ENCODE measurements at regions not wholly inside any gene's neighbourhood (a gene's known extent, or its start where the extent isn't known, plus 50 kb on each side); places are given as distances from the start of the nearest gene placed in this dataset.

DNA sequence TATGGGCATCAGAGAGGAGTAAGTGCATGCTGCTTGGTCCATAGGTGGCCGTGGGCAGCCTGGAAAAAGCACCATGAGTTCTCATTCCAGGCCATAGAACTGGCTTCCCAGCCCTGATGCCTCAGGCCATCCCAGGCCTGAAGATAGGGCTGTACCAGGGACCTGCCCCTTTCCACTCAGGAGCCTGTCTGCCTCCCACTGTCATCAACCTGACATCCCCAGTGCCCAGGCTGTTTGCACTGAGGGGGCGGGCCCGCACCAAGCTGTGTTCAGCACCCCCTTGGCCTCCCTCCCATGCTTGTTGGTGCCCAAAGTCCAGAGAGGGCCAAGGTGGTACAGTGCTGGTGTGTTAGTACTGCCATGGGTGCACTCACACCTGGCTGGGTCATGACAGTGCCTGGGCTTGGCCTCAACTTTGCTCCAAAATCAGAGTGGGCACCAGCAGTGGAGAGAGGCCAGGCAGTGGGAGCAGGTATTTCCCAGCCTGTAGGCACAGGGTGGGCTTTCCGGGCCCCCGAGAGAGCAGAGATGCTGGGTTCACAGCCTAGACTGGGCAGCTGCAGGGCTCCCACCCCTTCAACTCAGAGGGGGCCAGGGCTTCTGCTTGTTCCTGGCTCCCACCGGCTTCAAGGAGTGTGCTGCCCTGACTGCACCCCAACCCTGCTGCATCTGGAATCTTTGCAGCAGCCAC is 556.1 kb downstream of the SI start:
- BruUV-seq (replicated peaks): no TSS peak
- Histone ChIP-seq H3K9me3 (replicated peaks; ENCODE audit: control insufficient read depth, insufficient read depth, low read length) (peaks cover 2% of the 10 kb centered on the region), H4K20me1 (replicated peaks; ENCODE audit: control insufficient read depth, extremely low read depth, insufficient read depth, low read length) (no peaks in the 10 kb centered on the region), H2AFZ (ENCODE audit: low read depth, low read length) (no peak overlapping the region), H3K79me2 (ENCODE audit: control insufficient read depth, insufficient read depth, low read length) (no peaks in the 10 kb centered on the region), H3K27me3 (ENCODE audit: control insufficient read depth in 2 of 2, insufficient read depth in 2 of 2, low read length in 2 of 2) (no peaks in the 10 kb centered on the region), H3K4me3 (replicated peaks in 1 of 3; ENCODE audit: insufficient read depth in 1 of 3, low read depth in 1 of 3, low read length in 3 of 3) (no peak overlapping the region), H3K27ac (ENCODE audit: insufficient read depth, low read depth, low read length) (no peak overlapping the region), H3K4me2 (ENCODE audit: insufficient read depth, low read length) (no peak overlapping the region), H3K4me1 (ENCODE audit: control insufficient read depth, extremely low read depth, insufficient read depth, low read length) (no peaks in the 10 kb centered on the region), H3K36me3 (ENCODE audit: control insufficient read depth in 2 of 2, extremely low read depth in 1 of 2, insufficient read depth in 2 of 2, low read length in 2 of 2) (no peaks in the 10 kb centered on the region), H3K9ac (replicated peaks; ENCODE audit: extremely low read depth, insufficient read depth, low read length) (no peak overlapping the region), H3K9me1 (replicated peaks; ENCODE audit: control insufficient read depth, extremely low read depth, insufficient read depth, low read length) (no peaks in the 10 kb centered on the region)
- no peak for FAIRE-seq
- dilution Hi-C loops (cut with MboI; ENCODE audit: extremely low pct_ligation_motif_present, low sequenced_read_pairs) (no loop called here), intact Hi-C loops (cut with micrococcal nuclease) (no loop called here)
- ChIA-PET POLR2A (no interaction called here), CTCF (no interaction called here)
- TF ChIP-seq FOS (IDR thresholded peaks at IDR 0.05; ENCODE audit: borderline replicate concordance, insufficient read depth, low read length) (no peak), POLR2AphosphoS5 (IDR thresholded peaks at IDR 0.05; ENCODE audit: insufficient read depth, low read depth, low read length) (no peak), POLR2A (IDR thresholded peaks at IDR 0.05; ENCODE audit: low read depth, low read length) (no peak), MYC (IDR thresholded peaks at IDR 0.05; ENCODE audit: low read depth, low read length) (no peak), GATA2 (IDR thresholded peaks at IDR 0.05; ENCODE audit: insufficient read depth, insufficient read length, low read depth, low read length) (no peak), JUN (IDR thresholded peaks at IDR 0.05; ENCODE audit: borderline replicate concordance, insufficient read depth, insufficient read length, low read depth) (no peak), CTCF (IDR thresholded peaks at IDR 0.05; ENCODE audit: extremely low read depth in 1 of 2, insufficient read depth in 1 of 2, low read depth in 1 of 2, low read length in 2 of 2) (no peak), MAX (IDR thresholded peaks at IDR 0.05; ENCODE audit: insufficient read depth, insufficient read length) (no peak), EZH2 (IDR thresholded peaks at IDR 0.05; ENCODE audit: borderline replicate concordance, low read depth, low read length, severe bottlenecking) (no peak)
- DNase-seq (ENCODE audit: low read depth, low spot score): no peak

Data from endothelial cell of umbilical vein (primary cell).